Skin epidermis (tissue), 12 donors: ENCODE measurements at regions not wholly inside any gene's neighbourhood (a gene's known extent, or its start where the extent isn't known, plus 50 kb on each side); places are given as distances from the start of the nearest gene placed in this dataset.

ENCODE experiments used
- H3K27ac ChIP-seq, 21 experiments: fragments of 200-600 bp; sonication (generic) in 11 of 21; one replicate each; pipeline ENCODE4 v1.5.0; 2020; ENCODE audit warnings: mild to moderate bottlenecking in 3 of 21, inconsistent platforms in 2 of 21, moderate library complexity in 2 of 21
- H3K4me3 ChIP-seq, 7 experiments: fragments of 200-600 bp; sonication (generic) in 2 of 7; one replicate each; pipeline ENCODE4 v1.5.0; 2020; ENCODE audit warnings: inconsistent platforms in 2 of 7, mild to moderate bottlenecking in 2 of 7, moderate library complexity in 1 of 7

- Histone ChIP-seq H3K4me3 (no peak overlapping the region), H3K27ac (peak overlapping the region in 1 of 21 experiments; percentile 34)
These were observed 72.6 kb upstream of the NCOR2 start for GRCh38 chr12:124640056-124640455.

- Histone ChIP-seq H3K4me3 (no peak overlapping the region), H3K27ac (peak overlapping the region in 3 of 21 experiments; percentile 5 to 34 (median 8))
These were observed 71.9 kb upstream of the NCOR2 start for GRCh38 chr12:124639122-124639806.

GRCh38 chr12:124637581-124637981, 70.2 kb upstream of the NCOR2 start:
- Histone ChIP-seq H3K4me3 (no peak overlapping the region), H3K27ac (peak overlapping the region in 3 of 21 experiments; percentile 17 to 50 (median 37))

- H3K27ac ChIP-seq = peak overlapping the region in 8 of 21 experiments; percentile 11 to 51 (median 38)
- no peak overlapping the region for H3K4me3 ChIP-seq
These were observed 69.8 kb upstream of the NCOR2 start for GRCh38 chr12:124637163-124637562.

GRCh38 chr12:124636138-124636978, 68.9 kb upstream of the NCOR2 start:
- peak overlapping the region in 8 of 21 experiments; percentile 11 to 51 (median 38) for H3K27ac ChIP-seq
- H3K4me3 ChIP-seq = no peak overlapping the region

GRCh38 chr12:124635316-124635715, 67.9 kb upstream of the NCOR2 start:
- Histone ChIP-seq H3K4me3 (no peak overlapping the region), H3K27ac (no peak overlapping the region)

GRCh38 chr12:124633365-124634362, 66.3 kb upstream of the NCOR2 start:
- Histone ChIP-seq H3K4me3 (no peak overlapping the region), H3K27ac (peak overlapping the region in 4 of 21 experiments; percentile 1 to 45 (median 4))

GRCh38 chr12:124632519-124632984, 65.1 kb upstream of the NCOR2 start:
- Histone ChIP-seq H3K27ac (peak overlapping the region in 2 of 21 experiments; percentile 1 to 11), H3K4me3 (no peak overlapping the region)

- no peak overlapping the region for H3K4me3 ChIP-seq
- H3K27ac ChIP-seq = peak overlapping the region in 2 of 21 experiments; percentile 11 to 14
These were observed 64.4 kb upstream of the NCOR2 start for GRCh38 chr12:124631681-124632256.

- H3K4me3 ChIP-seq = no peak overlapping the region
- no peak overlapping the region for H3K27ac ChIP-seq
These were observed 63.4 kb upstream of the NCOR2 start for GRCh38 chr12:124630791-124631313.

- Histone ChIP-seq H3K4me3 (no peak overlapping the region), H3K27ac (peak overlapping the region in 3 of 21 experiments; percentile 11 to 45 (median 26))
These were observed 62.5 kb upstream of the NCOR2 start for GRCh38 chr12:124629789-124630480.

GRCh38 chr12:124629117-124629516, 61.7 kb upstream of the NCOR2 start:
- Histone ChIP-seq H3K27ac (no peak overlapping the region), H3K4me3 (no peak overlapping the region)

- Histone ChIP-seq H3K4me3 (no peak overlapping the region), H3K27ac (no peak overlapping the region)
These were observed 60.5 kb upstream of the NCOR2 start for GRCh38 chr12:124627956-124628355.

- Histone ChIP-seq H3K4me3 (no peak overlapping the region), H3K27ac (peak overlapping the region in 12 of 21 experiments; percentile 10 to 81 (median 44))
These were observed 59.6 kb upstream of the NCOR2 start for GRCh38 chr12:124626971-124627411.

GRCh38 chr12:124625867-124626675, 58.7 kb upstream of the NCOR2 start:
- H3K27ac ChIP-seq = peak overlapping the region in 20 of 21 experiments; percentile 3 to 81 (median 44)
- no peak overlapping the region for H3K4me3 ChIP-seq

GRCh38 chr12:124624823-124625222, 57.4 kb upstream of the NCOR2 start:
- Histone ChIP-seq H3K27ac (no peak overlapping the region), H3K4me3 (no peak overlapping the region)

GRCh38 chr12:124623344-124624035, 56.1 kb upstream of the NCOR2 start:
- Histone ChIP-seq H3K27ac (peak overlapping the region in 1 of 21 experiments; percentile 0), H3K4me3 (no peak overlapping the region)
